ENCODE measurements at regions not wholly inside any gene's neighbourhood (a gene's known extent, or its start where the extent isn't known, plus 50 kb on each side); places are given as distances from the start of the nearest gene placed in this dataset.

GRCh38 chr14:82537831-82538230, 1004.2 kb upstream of the SEL1L start (continued):
- TF ChIP-seq, protein P1, sequence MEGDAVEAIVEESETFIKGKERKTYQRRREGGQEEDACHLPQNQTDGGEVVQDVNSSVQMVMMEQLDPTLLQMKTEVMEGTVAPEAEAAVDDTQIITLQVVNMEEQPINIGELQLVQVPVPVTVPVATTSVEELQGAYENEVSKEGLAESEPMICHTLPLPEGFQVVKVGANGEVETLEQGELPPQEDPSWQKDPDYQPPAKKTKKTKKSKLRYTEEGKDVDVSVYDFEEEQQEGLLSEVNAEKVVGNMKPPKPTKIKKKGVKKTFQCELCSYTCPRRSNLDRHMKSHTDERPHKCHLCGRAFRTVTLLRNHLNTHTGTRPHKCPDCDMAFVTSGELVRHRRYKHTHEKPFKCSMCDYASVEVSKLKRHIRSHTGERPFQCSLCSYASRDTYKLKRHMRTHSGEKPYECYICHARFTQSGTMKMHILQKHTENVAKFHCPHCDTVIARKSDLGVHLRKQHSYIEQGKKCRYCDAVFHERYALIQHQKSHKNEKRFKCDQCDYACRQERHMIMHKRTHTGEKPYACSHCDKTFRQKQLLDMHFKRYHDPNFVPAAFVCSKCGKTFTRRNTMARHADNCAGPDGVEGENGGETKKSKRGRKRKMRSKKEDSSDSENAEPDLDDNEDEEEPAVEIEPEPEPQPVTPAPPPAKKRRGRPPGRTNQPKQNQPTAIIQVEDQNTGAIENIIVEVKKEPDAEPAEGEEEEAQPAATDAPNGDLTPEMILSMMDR (IDR thresholded peaks at IDR 0.05) = no peak
- TF ChIP-seq NFATC4 (CRISPR knock-in tag; IDR thresholded peaks at IDR 0.05) = no peak
- TF ChIP-seq ESRRA (CRISPR knock-in tag; IDR thresholded peaks at IDR 0.05; ENCODE audit: borderline replicate concordance) = no peak
- TF ChIP-seq TCF7 (CRISPR knock-in tag; IDR thresholded peaks at IDR 0.05; ENCODE audit: low read depth) = no peak
- no peak for TF ChIP-seq MXD4 (CRISPR knock-in tag; IDR thresholded peaks at IDR 0.05; ENCODE audit: borderline replicate concordance)
- TF ChIP-seq OVOL2 (CRISPR knock-in tag; IDR thresholded peaks at IDR 0.05; ENCODE audit: borderline replicate concordance) = no peak
- no peak for TF ChIP-seq ZNF138 (CRISPR knock-in tag; conservative IDR thresholded peaks at IDR 0.05)
- TF ChIP-seq ZBTB43 (CRISPR knock-in tag; IDR thresholded peaks at IDR 0.05) = no peak

DNA sequence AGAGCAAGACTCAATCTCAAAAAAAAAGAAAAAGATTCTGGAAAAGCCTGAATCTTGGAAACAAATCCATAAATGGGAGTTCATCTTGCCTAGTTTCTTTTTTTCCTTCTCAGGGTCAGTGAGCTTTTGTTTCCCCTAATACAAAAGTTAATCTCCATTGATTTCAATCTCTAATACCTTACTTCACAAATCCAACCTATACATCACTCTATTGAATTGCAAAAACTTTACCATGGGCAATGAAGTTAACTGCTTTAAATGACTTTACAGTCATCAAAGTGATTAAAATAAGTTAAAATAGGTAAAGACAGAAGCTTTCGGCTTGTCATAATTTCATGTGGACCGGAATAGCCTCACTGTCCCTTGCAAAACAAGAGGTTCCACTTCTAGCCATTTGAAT, 1012.7 kb upstream of the SEL1L start:
- H3K9me3 Mint-ChIP-seq = peaks cover 4% of the 10 kb centered on the region; the same call in 1 of the 2 replicates
- POLR2A ChIA-PET = no interaction called here
- CTCF ChIA-PET = no interaction called here
- no peak for TF ChIP-seq CBFB (CRISPR knock-in tag; IDR thresholded peaks at IDR 0.05; ENCODE audit: low read depth)
- TF ChIP-seq ELF4 (CRISPR knock-in tag; IDR thresholded peaks at IDR 0.05; ENCODE audit: low read depth) = no peak
- no peak for TF ChIP-seq PRRX2 (CRISPR knock-in tag; IDR thresholded peaks at IDR 0.05)
- TF ChIP-seq NFATC4 (CRISPR knock-in tag; IDR thresholded peaks at IDR 0.05) = no peak
- TF ChIP-seq, protein P2, sequence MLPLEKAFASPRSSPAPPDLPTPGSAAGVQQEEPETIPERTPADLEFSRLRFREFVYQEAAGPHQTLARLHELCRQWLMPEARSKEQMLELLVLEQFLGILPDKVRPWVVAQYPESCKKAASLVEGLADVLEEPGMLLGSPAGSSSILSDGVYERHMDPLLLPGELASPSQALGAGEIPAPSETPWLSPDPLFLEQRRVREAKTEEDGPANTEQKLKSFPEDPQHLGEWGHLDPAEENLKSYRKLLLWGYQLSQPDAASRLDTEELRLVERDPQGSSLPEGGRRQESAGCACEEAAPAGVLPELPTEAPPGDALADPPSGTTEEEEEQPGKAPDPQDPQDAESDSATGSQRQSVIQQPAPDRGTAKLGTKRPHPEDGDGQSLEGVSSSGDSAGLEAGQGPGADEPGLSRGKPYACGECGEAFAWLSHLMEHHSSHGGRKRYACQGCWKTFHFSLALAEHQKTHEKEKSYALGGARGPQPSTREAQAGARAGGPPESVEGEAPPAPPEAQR (CRISPR knock-in tag; IDR thresholded peaks at IDR 0.05) = no peak
- no peak for TF ChIP-seq RELA (CRISPR knock-in tag; IDR thresholded peaks at IDR 0.05; ENCODE audit: borderline replicate concordance)
- TF ChIP-seq GTF2I (CRISPR knock-in tag; conservative IDR thresholded peaks at IDR 0.05) = no peak
- TF ChIP-seq MYBL2 (CRISPR knock-in tag; IDR thresholded peaks at IDR 0.05) = no peak
- TF ChIP-seq AR (CRISPR knock-in tag; IDR thresholded peaks at IDR 0.05) = no peak
- TF ChIP-seq, protein P3, sequence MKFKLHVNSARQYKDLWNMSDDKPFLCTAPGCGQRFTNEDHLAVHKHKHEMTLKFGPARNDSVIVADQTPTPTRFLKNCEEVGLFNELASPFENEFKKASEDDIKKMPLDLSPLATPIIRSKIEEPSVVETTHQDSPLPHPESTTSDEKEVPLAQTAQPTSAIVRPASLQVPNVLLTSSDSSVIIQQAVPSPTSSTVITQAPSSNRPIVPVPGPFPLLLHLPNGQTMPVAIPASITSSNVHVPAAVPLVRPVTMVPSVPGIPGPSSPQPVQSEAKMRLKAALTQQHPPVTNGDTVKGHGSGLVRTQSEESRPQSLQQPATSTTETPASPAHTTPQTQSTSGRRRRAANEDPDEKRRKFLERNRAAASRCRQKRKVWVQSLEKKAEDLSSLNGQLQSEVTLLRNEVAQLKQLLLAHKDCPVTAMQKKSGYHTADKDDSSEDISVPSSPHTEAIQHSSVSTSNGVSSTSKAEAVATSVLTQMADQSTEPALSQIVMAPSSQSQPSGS (CRISPR knock-in tag; IDR thresholded peaks at IDR 0.05; ENCODE audit: borderline replicate concordance, low read depth) = no peak
- TF ChIP-seq ZNF219 (CRISPR knock-in tag; IDR thresholded peaks at IDR 0.05; ENCODE audit: borderline replicate concordance) = no peak
- TF ChIP-seq FOXP1 (CRISPR knock-in tag; IDR thresholded peaks at IDR 0.05; ENCODE audit: borderline replicate concordance) = no peak
- TF ChIP-seq E2F5 (CRISPR knock-in tag; IDR thresholded peaks at IDR 0.05) = no peak
- no peak for TF ChIP-seq AFF4 (CRISPR knock-in tag; IDR thresholded peaks at IDR 0.05; ENCODE audit: borderline replicate concordance)
- TF ChIP-seq ZBTB21 (CRISPR knock-in tag; IDR thresholded peaks at IDR 0.05; ENCODE audit: borderline replicate concordance) = no peak

More for the DNA sequence above, 1012.7 kb upstream of the SEL1L start:
- Mint-ChIP-seq H3K4me1 (peaks cover 11% of the 10 kb centered on the region), H3K4me3 (no peak overlapping the region), H3K27ac (no peak overlapping the region), H3K36me3 (no peaks in the 10 kb centered on the region), H3K27me3 (ENCODE audit: low read depth) (no peaks in the 10 kb centered on the region)
- ATAC-seq (no peak), DNase-seq (ENCODE audit: low spot score) (no peak)

Data from WTC11 (cell line).